Kidney epithelial cell (primary cell): ENCODE measurements at regions not wholly inside any gene's neighbourhood (a gene's known extent, or its start where the extent isn't known, plus 50 kb on each side); places are given as distances from the start of the nearest gene placed in this dataset.

Experiments used
- DNase-seq: peaks from one replicate; pipeline ENCODE4 v3.0.0-alpha.2; 2010; ENCODE audit warnings: low read depth
- H3K27me3 ChIP-seq: 2 replicates; pipeline ENCODE4 v1.6.0; 2011; ENCODE audit warnings: low read length; ENCODE audit not compliant: control insufficient read depth, insufficient read depth
- H3K36me3 ChIP-seq: 2 replicates; pipeline ENCODE4 v1.5.1; 2011; ENCODE audit warnings: low read length; ENCODE audit not compliant: control insufficient read depth, insufficient read depth
- H3K4me3 ChIP-seq: 2 replicates; pipeline ENCODE4 v1.5.1; 2011; ENCODE audit warnings: low read depth, mild to moderate bottlenecking, control low read depth, low read length
- TF ChIP-seq, protein P1 (sequence below): IDR thresholded peaks from 2 replicates; pipeline ENCODE4 v1.5.1; 2011; ENCODE audit warnings: mild to moderate bottlenecking, moderate library complexity, low read length, control low read depth, inconsistent platforms; ENCODE audit not compliant: insufficient read depth, poor library complexity, severe bottlenecking

- no peak for DNase-seq
- H3K36me3 ChIP-seq: no peaks in the 10 kb centered on the region
- TF ChIP-seq, protein P1, sequence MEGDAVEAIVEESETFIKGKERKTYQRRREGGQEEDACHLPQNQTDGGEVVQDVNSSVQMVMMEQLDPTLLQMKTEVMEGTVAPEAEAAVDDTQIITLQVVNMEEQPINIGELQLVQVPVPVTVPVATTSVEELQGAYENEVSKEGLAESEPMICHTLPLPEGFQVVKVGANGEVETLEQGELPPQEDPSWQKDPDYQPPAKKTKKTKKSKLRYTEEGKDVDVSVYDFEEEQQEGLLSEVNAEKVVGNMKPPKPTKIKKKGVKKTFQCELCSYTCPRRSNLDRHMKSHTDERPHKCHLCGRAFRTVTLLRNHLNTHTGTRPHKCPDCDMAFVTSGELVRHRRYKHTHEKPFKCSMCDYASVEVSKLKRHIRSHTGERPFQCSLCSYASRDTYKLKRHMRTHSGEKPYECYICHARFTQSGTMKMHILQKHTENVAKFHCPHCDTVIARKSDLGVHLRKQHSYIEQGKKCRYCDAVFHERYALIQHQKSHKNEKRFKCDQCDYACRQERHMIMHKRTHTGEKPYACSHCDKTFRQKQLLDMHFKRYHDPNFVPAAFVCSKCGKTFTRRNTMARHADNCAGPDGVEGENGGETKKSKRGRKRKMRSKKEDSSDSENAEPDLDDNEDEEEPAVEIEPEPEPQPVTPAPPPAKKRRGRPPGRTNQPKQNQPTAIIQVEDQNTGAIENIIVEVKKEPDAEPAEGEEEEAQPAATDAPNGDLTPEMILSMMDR: no peak
- no peak overlapping the region for H3K4me3 ChIP-seq
- H3K27me3 ChIP-seq: no peaks in the 10 kb centered on the region
Measured at GRCh38 chr18:60147323-60147722, 225.3 kb downstream of the MC4R start.

- TF ChIP-seq, protein P1: no peak
- Histone ChIP-seq H3K4me3 (no peak overlapping the region), H3K27me3 (no peaks in the 10 kb centered on the region), H3K36me3 (no peaks in the 10 kb centered on the region)
- DNase-seq: no peak
Measured at GRCh38 chr18:60146220-60146960, 226.2 kb downstream of the MC4R start.

- Histone ChIP-seq H3K4me3 (no peak overlapping the region), H3K36me3 (no peaks in the 10 kb centered on the region), H3K27me3 (no peaks in the 10 kb centered on the region)
- DNase-seq: no peak
- TF ChIP-seq, protein P1: no peak
Measured at GRCh38 chr18:60145776-60146175, 226.8 kb downstream of the MC4R start.

- no peaks in the 10 kb centered on the region for H3K36me3 ChIP-seq
- no peak for DNase-seq
- no peaks in the 10 kb centered on the region for H3K27me3 ChIP-seq
- TF ChIP-seq, protein P1: no peak
- no peak overlapping the region for H3K4me3 ChIP-seq
Measured at GRCh38 chr18:60134806-60135205, 235.0 kb downstream of the PMAIP1 start.

DNA sequence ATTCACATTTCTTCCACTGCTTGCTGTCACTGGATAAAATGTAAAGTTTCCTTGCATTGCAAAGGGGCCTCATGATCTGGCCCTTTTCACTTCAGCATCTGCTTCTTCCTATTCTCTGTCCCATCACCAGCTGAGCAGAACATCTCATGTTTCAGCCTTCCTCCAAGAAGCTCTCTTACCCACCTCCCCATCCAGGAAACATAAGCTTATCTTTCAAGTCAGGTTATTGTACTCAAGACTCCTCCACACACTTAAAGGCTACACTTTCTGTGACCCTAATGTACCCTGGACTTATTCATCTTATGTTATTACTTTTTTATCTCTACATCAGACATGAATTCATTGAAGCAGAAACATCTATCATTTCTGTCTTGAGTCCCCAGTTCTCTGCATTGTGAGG, 230.5 kb downstream of the PMAIP1 start:
- DNase-seq: no peak
- TF ChIP-seq, protein P1: no peak
- H3K27me3 ChIP-seq: no peaks in the 10 kb centered on the region
- no peaks in the 10 kb centered on the region for H3K36me3 ChIP-seq
- no peak overlapping the region for H3K4me3 ChIP-seq

DNA sequence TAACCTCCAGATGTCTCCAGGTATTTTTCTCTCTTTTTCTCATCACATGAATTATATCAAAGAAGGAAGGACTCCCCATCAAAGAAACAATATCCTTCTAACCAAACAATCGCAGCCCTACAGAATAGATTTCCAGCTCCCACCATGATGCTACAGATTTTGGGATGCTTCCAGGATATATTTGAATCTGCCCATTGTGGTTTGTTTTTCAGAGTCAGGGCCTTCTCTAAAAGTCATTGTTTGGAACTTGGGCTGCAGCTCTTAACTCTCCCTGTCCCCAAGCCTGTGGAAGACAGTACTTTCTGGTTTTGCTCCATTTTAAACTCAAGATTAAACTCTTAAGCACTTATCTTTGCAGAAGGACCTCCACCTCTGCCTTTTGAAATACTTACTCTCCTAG, 223.2 kb downstream of the PMAIP1 start:
- Histone ChIP-seq H3K27me3 (no peaks in the 10 kb centered on the region), H3K4me3 (no peak overlapping the region), H3K36me3 (no peaks in the 10 kb centered on the region)
- no peak for DNase-seq
- TF ChIP-seq, protein P1: no peak
